H1 (cell line): ENCODE measurements at regions not wholly inside any gene's neighbourhood (a gene's known extent, or its start where the extent isn't known, plus 50 kb on each side); places are given as distances from the start of the nearest gene placed in this dataset.

Source experiments
- CTCF ChIA-PET: fragments of 300-600 bp; sonication (Branson Sonifier 250); formaldehyde crosslinking; loops from one replicate; lab custom pipeline; 2021; ENCODE audit not compliant: partially characterized antibody; lab: Charles Lee
- POLR2A ChIA-PET: fragments of 300-600 bp; sonication (Branson Sonifier 250); formaldehyde crosslinking; loops from one replicate; lab custom pipeline; 2021; ENCODE audit warnings: inconsistent platforms; ENCODE audit not compliant: partially characterized antibody; lab: Charles Lee
- DNase-seq, 2 experiments: peaks; one replicate each; pipeline versions ENCODE4 v3.0.0 to v3.0.0-alpha.2; 2010 to 2022; ENCODE audit warnings: low spot score in 2 of 2, low read depth in 1 of 2, mixed read lengths in 1 of 2
- FAIRE-seq: peaks from 2 replicates; lab custom pipeline; 2011; peaks lifted over from hg19 to GRCh38; lab: Jason Lieb, UNC
- H2AFZ ChIP-seq: 2 replicates; pipeline ENCODE4 v1.8.1; 2012; ENCODE audit warnings: low read length, inconsistent platforms
- H2AK5ac ChIP-seq: 2 replicates; pipeline ENCODE4 v1.6.1; 2013; ENCODE audit warnings: low read depth, low read length
- H2BK120ac ChIP-seq: replicated peaks from 2 replicates; pipeline ENCODE3; 2013; ENCODE audit warnings: low read depth, low read length, inconsistent platforms
- H2BK12ac ChIP-seq: 2 replicates; pipeline ENCODE4 v1.6.1; 2013; ENCODE audit warnings: low read depth, low read length
- H2BK15ac ChIP-seq: 2 replicates; pipeline ENCODE4 v1.6.1; 2013; ENCODE audit warnings: low read length
- H2BK20ac ChIP-seq: 2 replicates; pipeline ENCODE4 v1.6.1; 2013; ENCODE audit warnings: low read length
- H2BK5ac ChIP-seq: 2 replicates; pipeline ENCODE4 v1.6.1; 2013; ENCODE audit warnings: low read depth, low read length
- H3K14ac ChIP-seq: 2 replicates; pipeline ENCODE4 v1.6.1; 2013; ENCODE audit warnings: inconsistent platforms; ENCODE audit not compliant: insufficient read length
- H3K18ac ChIP-seq: 2 replicates; pipeline ENCODE4 v1.6.1; 2013; ENCODE audit warnings: low read length; ENCODE audit errors: extremely low read depth
- H3K23ac ChIP-seq: 2 replicates; pipeline ENCODE4 v1.6.1; 2013; ENCODE audit warnings: inconsistent platforms; ENCODE audit not compliant: insufficient read length
- H3K23me2 ChIP-seq: 2 replicates; pipeline ENCODE4 v1.6.1; 2013; ENCODE audit warnings: low read depth, low read length
- H3K27ac ChIP-seq: 2 replicates; pipeline ENCODE4 v1.6.1; 2011; ENCODE audit warnings: low read depth, low read length, inconsistent platforms
- H3K27me3 ChIP-seq, 4 experiments: replicated peaks in 1 of 4; 1 replicate in 1 of 4; 2 replicates in 3 of 4; pipeline versions ENCODE4 v1.6.1 to v1.8.1; 2011 to 2013; ENCODE audit warnings: low read length in 3 of 4, mild to moderate bottlenecking in 3 of 4, inconsistent platforms in 2 of 4, mixed read lengths in 2 of 4, moderate library complexity in 1 of 4; ENCODE audit not compliant: control insufficient read depth in 3 of 4, insufficient read depth in 3 of 4; ENCODE audit errors: extremely low read depth in 1 of 4
- H3K36me3 ChIP-seq, 4 experiments: 2 replicates each; pipeline versions ENCODE4 v1.6.1 to v1.8.1; 2011 to 2013; ENCODE audit warnings: mild to moderate bottlenecking in 4 of 4, low read length in 3 of 4, moderate library complexity in 2 of 4, control low read depth in 1 of 4, inconsistent platforms in 1 of 4; ENCODE audit not compliant: insufficient read depth in 4 of 4, control insufficient read depth in 2 of 4
- H3K4ac ChIP-seq: replicated peaks from 2 replicates; pipeline ENCODE3; 2013; ENCODE audit warnings: low read length, low read depth, mixed read lengths, inconsistent platforms; ENCODE audit not compliant: insufficient read length
- H3K4me1 ChIP-seq, 4 experiments: replicated peaks in 1 of 4; 1 replicate in 1 of 4; 2 replicates in 3 of 4; pipeline versions ENCODE4 v1.6.1 to v1.8.1; 2011 to 2013; ENCODE audit warnings: low read length in 3 of 4, inconsistent platforms in 2 of 4, mixed read lengths in 1 of 4; ENCODE audit not compliant: insufficient read depth in 4 of 4, control insufficient read depth in 3 of 4
- H3K4me2 ChIP-seq, 2 experiments: 2 replicates each; pipeline versions ENCODE4 v1.6.1 to v1.8.1; 2011 to 2013; ENCODE audit warnings: low read depth in 2 of 2, low read length in 2 of 2, control low read depth in 1 of 2, inconsistent platforms in 1 of 2, mild to moderate bottlenecking in 1 of 2; ENCODE audit not compliant: insufficient read depth in 1 of 2
- H3K4me3 ChIP-seq, 4 experiments: fragments of 200-600, 300-600 bp in 1 of 4; sonication (generic), shearing (Covaris generic), sonication (Bioruptor Twin) in 1 of 4; 2 replicates each; pipeline versions ENCODE4 v1.5.1 to v1.8.1; 2011 to 2016; ENCODE audit warnings: low read length in 4 of 4, low read depth in 3 of 4, control low read depth in 2 of 4, inconsistent platforms in 2 of 4, mild to moderate bottlenecking in 2 of 4, mixed read lengths in 1 of 4, moderate library complexity in 1 of 4; ENCODE audit not compliant: insufficient read depth in 2 of 4; ENCODE audit errors: extremely low read depth in 1 of 4
- H3K56ac ChIP-seq: replicated peaks from 2 replicates; pipeline ENCODE3; 2013; ENCODE audit warnings: low read depth, mild to moderate bottlenecking, mixed read lengths, low read length, inconsistent platforms; ENCODE audit not compliant: insufficient read length
- H3K79me1 ChIP-seq: 2 replicates; pipeline ENCODE4 v1.6.1; 2013; ENCODE audit warnings: low read depth, low read length, control low read depth
- H3K79me2 ChIP-seq, 2 experiments: 2 replicates each; pipeline versions ENCODE4 v1.6.1 to v1.8.1; 2012 to 2013; ENCODE audit warnings: low read length in 2 of 2, mild to moderate bottlenecking in 2 of 2, inconsistent platforms in 1 of 2; ENCODE audit not compliant: insufficient read depth in 2 of 2, control insufficient read depth in 1 of 2
- H3K9ac ChIP-seq, 4 experiments: replicated peaks in 1 of 4; 1 replicate in 1 of 4; 2 replicates in 3 of 4; pipeline versions ENCODE4 v1.6.1 to v1.8.1; 2011 to 2013; ENCODE audit warnings: low read depth in 3 of 4, low read length in 3 of 4, control low read depth in 2 of 4, mild to moderate bottlenecking in 2 of 4, moderate library complexity in 2 of 4, inconsistent platforms in 1 of 4; ENCODE audit errors: extremely low read depth in 1 of 4
- H3K9me3 ChIP-seq, 2 experiments: 2 replicates each; pipeline versions ENCODE4 v1.6.1 to v1.8.1; 2012 to 2013; ENCODE audit warnings: mild to moderate bottlenecking in 2 of 2, moderate library complexity in 2 of 2, control low read depth in 1 of 2, inconsistent platforms in 1 of 2, low read depth in 1 of 2, low read length in 1 of 2, mixed read lengths in 1 of 2; ENCODE audit not compliant: insufficient read depth in 2 of 2
- H4K20me1 ChIP-seq, 2 experiments: replicated peaks in 1 of 2; 2 replicates each; pipeline versions ENCODE3 to v1.8.1; 2011 to 2013; ENCODE audit warnings: inconsistent platforms in 2 of 2, low read length in 2 of 2, mild to moderate bottlenecking in 1 of 2; ENCODE audit not compliant: insufficient read depth in 2 of 2, control insufficient read depth in 1 of 2
- H4K5ac ChIP-seq: 2 replicates; pipeline ENCODE4 v1.6.1; 2013; ENCODE audit warnings: low read length, low read depth, mixed read lengths, inconsistent platforms; ENCODE audit not compliant: insufficient read length
- H4K8ac ChIP-seq: 2 replicates; pipeline ENCODE4 v1.8.0; 2013; ENCODE audit warnings: mild to moderate bottlenecking, moderate library complexity, low read length, inconsistent platforms; ENCODE audit not compliant: insufficient read depth; ENCODE audit errors: extremely low read depth
- H4K91ac ChIP-seq: replicated peaks from 2 replicates; pipeline ENCODE3; 2013; ENCODE audit warnings: low read length, mixed read lengths, inconsistent platforms; ENCODE audit not compliant: insufficient read length
- BCL11A ChIP-seq, 2 experiments: IDR thresholded peaks; one replicate each; pipeline ENCODE4 v1.6.1; 2011; ENCODE audit warnings: low read depth in 2 of 2, low read length in 2 of 2, mild to moderate bottlenecking in 2 of 2
- CBX8 ChIP-seq: fragments of 300-800, 300-1000 bp; sonication (generic); IDR thresholded peaks from 2 replicates; pipeline ENCODE4 v1.7.1; 2016; ENCODE audit warnings: low read depth, low read length, borderline replicate concordance
- CHD2 ChIP-seq: IDR thresholded peaks from 2 replicates; pipeline ENCODE4 v1.6.1; 2012; ENCODE audit warnings: low read length, improper control_type of control experiment
- GTF2F1 ChIP-seq: IDR thresholded peaks from 2 replicates; pipeline ENCODE4 v1.6.1; 2012; ENCODE audit warnings: low read depth, low read length, improper control_type of control experiment, borderline replicate concordance
- KDM1A ChIP-seq: fragments of 200-600, 300-600 bp; sonication (generic); IDR thresholded peaks from 2 replicates; pipeline ENCODE4 v1.7.1; 2016; ENCODE audit warnings: mild to moderate bottlenecking, low read length, borderline replicate concordance
- RBBP5 ChIP-seq: IDR thresholded peaks from 2 replicates; pipeline ENCODE4 v1.7.1; 2012; ENCODE audit warnings: low read depth, mild to moderate bottlenecking, inconsistent platforms, low read length, moderate library complexity, borderline replicate concordance
- RNF2 ChIP-seq: fragments of 200-900, 300-1000 bp; sonication (generic); IDR thresholded peaks from 2 replicates; pipeline ENCODE4 v1.7.1; 2016; ENCODE audit warnings: borderline replicate concordance, low read depth, mild to moderate bottlenecking, antibody characterized with exemption, low read length; ENCODE audit not compliant: poor library complexity, severe bottlenecking; ENCODE audit errors: missing control alignments
- RXRA ChIP-seq: IDR thresholded peaks from 2 replicates; pipeline ENCODE4 v1.6.1; 2011; ENCODE audit warnings: low read depth, mild to moderate bottlenecking, low read length, moderate library complexity; ENCODE audit not compliant: insufficient read depth
- SIN3A ChIP-seq, 2 experiments: IDR thresholded peaks in 1 of 2; conservative IDR thresholded peaks in 1 of 2; 2 replicates each; pipeline ENCODE4 v1.6.1; 2011 to 2012; ENCODE audit warnings: low read length in 2 of 2, improper control_type of control experiment in 1 of 2, low read depth in 1 of 2, mild to moderate bottlenecking in 1 of 2
- SP2 ChIP-seq: IDR thresholded peaks from 2 replicates; pipeline ENCODE4 v1.6.1; 2012; ENCODE audit warnings: mild to moderate bottlenecking, low read length, inconsistent platforms
- TAF1 ChIP-seq: IDR thresholded peaks from 2 replicates; pipeline ENCODE4 v1.6.1; 2011; ENCODE audit warnings: mild to moderate bottlenecking, low read depth, low read length
- WGBS, 2 experiments: shearing (Covaris generic) in 1 of 2; methylation state at CpG; one replicate each; pipeline versions ENCODE4 v1.1.6 to v1.1.7; 2013 to 2015; ENCODE audit warnings: low lambda C conversion rate in 2 of 2, mixed read lengths in 2 of 2, inconsistent platforms in 1 of 2, low coverage in 1 of 2, missing lambda C conversion rate in 1 of 2; ENCODE audit not compliant: insufficient replicate concordance in 2 of 2, insufficient coverage in 1 of 2, insufficient read length in 1 of 2; ENCODE audit errors: extremely low coverage in 1 of 2, missing lambda C conversion rate in 1 of 2; 5-methylcytosine and 5-hydroxymethylcytosine counted together
- TF ChIP-seq, protein P1 (sequence below): IDR thresholded peaks from 2 replicates; pipeline ENCODE4 v1.6.1; 2012; ENCODE audit warnings: inconsistent platforms
- TF ChIP-seq, protein P2 (sequence below): IDR thresholded peaks from 2 replicates; pipeline ENCODE4 v1.6.1; 2011; ENCODE audit warnings: low read depth, mild to moderate bottlenecking, low read length; ENCODE audit not compliant: insufficient read depth

DNA sequence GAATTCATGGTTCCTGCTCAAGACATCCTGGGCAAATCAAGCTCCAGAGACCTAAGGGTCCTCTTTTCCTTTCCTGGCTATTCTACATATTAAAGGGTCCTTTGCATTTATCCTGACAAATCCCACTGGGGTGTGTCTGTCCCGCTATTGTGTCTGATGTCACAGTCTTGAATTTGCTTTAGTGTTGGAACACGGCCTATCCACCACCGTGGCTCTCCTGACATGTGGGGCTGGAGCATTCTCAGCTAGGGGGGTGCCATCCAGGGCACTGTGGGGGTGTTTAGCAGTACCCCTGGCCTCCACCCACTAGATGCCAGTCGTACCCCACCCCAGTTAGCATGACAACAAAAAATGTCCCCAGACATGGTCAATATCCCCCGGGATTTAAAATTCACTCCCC lies 92.9 kb downstream of the IRF8 start:
- POLR2A ChIA-PET = no interaction called here
- no peak overlapping the region for H4K91ac ChIP-seq
- H3K4me2 ChIP-seq = no peak overlapping the region
- no peaks in the 10 kb centered on the region for H3K9me3 ChIP-seq
- H3K4me3 ChIP-seq = no peak overlapping the region
- no peaks in the 10 kb centered on the region for H4K20me1 ChIP-seq
- no peaks in the 10 kb centered on the region for H3K23me2 ChIP-seq
- H3K79me1 ChIP-seq = no peaks in the 10 kb centered on the region
- H2BK5ac ChIP-seq = no peak overlapping the region
- no peak overlapping the region for H2AFZ ChIP-seq
- H2BK12ac ChIP-seq = no peak overlapping the region
- no peak overlapping the region for H3K56ac ChIP-seq
- no peak overlapping the region for H2BK120ac ChIP-seq
- H3K79me2 ChIP-seq = no peaks in the 10 kb centered on the region
- 73% methylated on average over 5 of the region's 5 CpGs; no CpG with 5 or more reads in 1 of the 2 experiments for WGBS, 2 experiments
- no peak overlapping the region for H3K9ac ChIP-seq
- H4K8ac ChIP-seq = no peak overlapping the region
- no peak overlapping the region for H2BK15ac ChIP-seq
- no peak overlapping the region for H3K14ac ChIP-seq
- no peak overlapping the region for H3K18ac ChIP-seq
- no peaks in the 10 kb centered on the region; a peak in 1 of 7 replicates for H3K4me1 ChIP-seq
- no peak overlapping the region for H2AK5ac ChIP-seq
- no peak for TF ChIP-seq CBX8
- no peak for TF ChIP-seq GTF2F1
- TF ChIP-seq RBBP5 = no peak
- TF ChIP-seq TAF1 = no peak
- no peak for TF ChIP-seq SP2
- TF ChIP-seq, protein P1, sequence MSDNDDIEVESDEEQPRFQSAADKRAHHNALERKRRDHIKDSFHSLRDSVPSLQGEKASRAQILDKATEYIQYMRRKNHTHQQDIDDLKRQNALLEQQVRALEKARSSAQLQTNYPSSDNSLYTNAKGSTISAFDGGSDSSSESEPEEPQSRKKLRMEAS = no peak
- TF ChIP-seq, protein P2, sequence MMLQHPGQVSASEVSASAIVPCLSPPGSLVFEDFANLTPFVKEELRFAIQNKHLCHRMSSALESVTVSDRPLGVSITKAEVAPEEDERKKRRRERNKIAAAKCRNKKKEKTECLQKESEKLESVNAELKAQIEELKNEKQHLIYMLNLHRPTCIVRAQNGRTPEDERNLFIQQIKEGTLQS = no peak
- TF ChIP-seq RXRA = no peak
- no peak for TF ChIP-seq RNF2
- no peak for TF ChIP-seq CHD2
- no peak for TF ChIP-seq SIN3A (conservative IDR thresholded peaks at IDR 0.05 in 1 of 2, IDR thresholded peaks at IDR 0.05 in 1 of 2; ENCODE audit: low read depth in 1 of 2, low read length in 2 of 2)
- no peak for TF ChIP-seq BCL11A (IDR thresholded peaks at IDR 0.05; ENCODE audit: low read depth in 2 of 2, low read length in 2 of 2)
- TF ChIP-seq KDM1A = no peak
- H3K4ac ChIP-seq = peak overlapping the region; percentile 14
- DNase-seq = no peak
- H3K27ac ChIP-seq = no peak overlapping the region
- CTCF ChIA-PET = interaction anchor here (1.1 to 18.2 kb wide), 6 partner anchors 12 to 173 kb away, joined by 3 to 319 read pairs (median 8); no protein-coding TSS in a partner anchor
- FAIRE-seq = no peak
- no peaks in the 10 kb centered on the region for H3K36me3 ChIP-seq
- H4K5ac ChIP-seq = no peak overlapping the region
- H2BK20ac ChIP-seq = no peak overlapping the region
- H3K23ac ChIP-seq = no peak overlapping the region
- no peaks in the 10 kb centered on the region for H3K27me3 ChIP-seq
